ENCODE measurements at regions not wholly inside any gene's neighbourhood (a gene's known extent, or its start where the extent isn't known, plus 50 kb on each side); places are given as distances from the start of the nearest gene placed in this dataset.

GRCh38 chr9:120338340-120338739 lies 241.6 kb downstream of the CDK5RAP2 start:
- TF ChIP-seq CTCF (IDR thresholded peaks at IDR 0.05; ENCODE audit: low read depth, low read length) = no peak
- TF ChIP-seq EZH2phosphoT487 (IDR thresholded peaks at IDR 0.05; ENCODE audit: low read depth) = no peak

All from OCI-LY3 (cell line).